PC-3 (cell line): ENCODE measurements at regions not wholly inside any gene's neighbourhood (a gene's known extent, or its start where the extent isn't known, plus 50 kb on each side); places are given as distances from the start of the nearest gene placed in this dataset.

Experiments
- ATAC-seq: fragments of 200-7000 bp; cut with Tn5 transposase; 2 replicates; pipeline ENCODE4 v1.9.1; 2020; ENCODE audit warnings: mild to moderate bottlenecking, moderate library complexity
- BruUV-seq: library from RNA; stranded (reverse); fragments of 400-500 nt; replicated peaks from 2 replicates; lab custom pipeline; 2021; lab: Mats Ljungman, UMichigan
- CTCF ChIA-PET: fragments of 300-600 bp; sonication (Branson Sonifier 250); formaldehyde crosslinking; loops from one replicate; lab custom pipeline; 2022; ENCODE audit warnings: antibody characterized with exemption; lab: Charles Lee
- POLR2A ChIA-PET: fragments of 300-600 bp; sonication (Branson Sonifier 250); formaldehyde crosslinking; loops from one replicate; lab custom pipeline; 2022; ENCODE audit warnings: antibody characterized with exemption; ENCODE audit not compliant: unreplicated experiment; lab: Charles Lee
- DNase-seq: peaks from one replicate; pipeline ENCODE4 v3.0.0-alpha.2; 2015
- H2AFZ ChIP-seq: fragments of 300-600 bp; sonication (generic); 2 replicates; pipeline ENCODE4 v1.6.0; 2016; ENCODE audit warnings: antibody characterized with exemption, low read length
- H3F3A ChIP-seq: fragments of 300-600 bp; sonication (generic); one replicate; pipeline ENCODE4 v1.6.0; 2017; ENCODE audit warnings: antibody characterized with exemption, low read length, control low read depth, mild to moderate bottlenecking; ENCODE audit not compliant: unreplicated experiment
- H3K27ac ChIP-seq: fragments of 300-600 bp; sonication (generic); 2 replicates; pipeline ENCODE4 v1.5.1; 2016; ENCODE audit warnings: mild to moderate bottlenecking, low read length
- H3K27me3 ChIP-seq: fragments of 300-600 bp; sonication (generic); 2 replicates; pipeline ENCODE4 v1.6.1; 2016; ENCODE audit warnings: low read length, mixed read lengths
- H3K36me3 ChIP-seq: fragments of 300-600 bp; sonication (generic); 2 replicates; pipeline ENCODE4 v1.6.1; 2016; ENCODE audit warnings: low read depth, mixed run types, low read length, mixed read lengths
- H3K4me1 ChIP-seq: fragments of 300-600 bp; sonication (generic); 2 replicates; pipeline ENCODE4 v1.5.1; 2016; ENCODE audit warnings: low read length; ENCODE audit not compliant: insufficient read depth
- H3K4me2 ChIP-seq: fragments of 300-600 bp; sonication (generic); 2 replicates; pipeline ENCODE4 v1.6.0; 2016; ENCODE audit warnings: low read length
- H3K4me3 ChIP-seq: fragments of 300-600 bp; sonication (generic); 2 replicates; pipeline ENCODE4 v1.5.1; 2016; ENCODE audit warnings: mild to moderate bottlenecking, low read length, mixed read lengths
- H3K79me2 ChIP-seq: fragments of 300-600 bp; sonication (generic); 2 replicates; pipeline ENCODE4 v1.6.1; 2017; ENCODE audit warnings: low read length, mixed read lengths
- H3K9ac ChIP-seq: fragments of 300-600 bp; sonication (generic); 2 replicates; pipeline ENCODE4 v1.6.0; 2016; ENCODE audit warnings: mild to moderate bottlenecking, low read length
- H3K9me2 ChIP-seq: fragments of 300-600 bp; sonication (generic); replicated peaks from 2 replicates; pipeline ENCODE4 v1.6.1; 2016; ENCODE audit warnings: mixed run types, low read length, mixed read lengths
- H3K9me3 ChIP-seq: fragments of 300-600 bp; sonication (generic); 2 replicates; pipeline ENCODE4 v1.6.1; 2016; ENCODE audit warnings: low read length, mixed read lengths
- H4K20me1 ChIP-seq: fragments of 300-600 bp; sonication (generic); 2 replicates; pipeline ENCODE4 v1.6.1; 2016; ENCODE audit warnings: low read length, mixed read lengths
- EZH2 ChIP-seq: fragments of 300-600 bp; sonication (generic); IDR thresholded peaks from one replicate; pipeline ENCODE4 v1.6.1; 2017; ENCODE audit warnings: antibody characterized with exemption, mild to moderate bottlenecking, low read length; ENCODE audit not compliant: unreplicated experiment
- EZH2phosphoT487 ChIP-seq: fragments of 300-600 bp; sonication (generic); IDR thresholded peaks from 2 replicates; pipeline ENCODE4 v1.6.1; 2018; ENCODE audit warnings: mild to moderate bottlenecking, antibody characterized with exemption, low read length, borderline replicate concordance
- intact Hi-C: fragments of 100-400 bp; cut with micrococcal nuclease; formaldehyde crosslinking; loops from 2 replicates; pipeline ENCODE4 v1.9.0; 2023
- TF ChIP-seq, protein P1 (sequence below): fragments of 300-600 bp; sonication (generic); conservative IDR thresholded peaks from 2 replicates; pipeline ENCODE4 v1.5.1; 2017; ENCODE audit warnings: antibody characterized with exemption, low read depth, mild to moderate bottlenecking, low read length

DNA sequence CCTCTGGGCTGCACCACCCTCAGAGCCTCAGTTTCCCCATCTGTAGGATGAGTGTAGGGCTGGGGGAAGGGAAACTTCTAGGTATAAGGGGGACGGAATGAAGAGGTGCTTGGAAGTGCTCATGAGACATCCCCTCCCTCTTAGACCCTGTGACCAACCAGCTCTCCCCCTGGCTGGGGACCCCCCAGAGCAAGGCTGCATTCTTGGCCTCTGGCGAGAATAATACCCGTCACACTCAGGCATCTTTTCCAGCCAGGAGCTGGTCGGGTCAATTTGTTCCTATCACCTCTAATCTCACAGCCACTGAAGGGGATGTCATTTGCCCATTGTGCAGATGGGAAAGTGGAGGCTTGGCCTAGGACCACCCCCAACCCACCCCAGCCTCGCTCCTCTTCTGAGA lies 443.0 kb downstream of the PTPRU start:
- CTCF ChIA-PET = no interaction called here

DNA sequence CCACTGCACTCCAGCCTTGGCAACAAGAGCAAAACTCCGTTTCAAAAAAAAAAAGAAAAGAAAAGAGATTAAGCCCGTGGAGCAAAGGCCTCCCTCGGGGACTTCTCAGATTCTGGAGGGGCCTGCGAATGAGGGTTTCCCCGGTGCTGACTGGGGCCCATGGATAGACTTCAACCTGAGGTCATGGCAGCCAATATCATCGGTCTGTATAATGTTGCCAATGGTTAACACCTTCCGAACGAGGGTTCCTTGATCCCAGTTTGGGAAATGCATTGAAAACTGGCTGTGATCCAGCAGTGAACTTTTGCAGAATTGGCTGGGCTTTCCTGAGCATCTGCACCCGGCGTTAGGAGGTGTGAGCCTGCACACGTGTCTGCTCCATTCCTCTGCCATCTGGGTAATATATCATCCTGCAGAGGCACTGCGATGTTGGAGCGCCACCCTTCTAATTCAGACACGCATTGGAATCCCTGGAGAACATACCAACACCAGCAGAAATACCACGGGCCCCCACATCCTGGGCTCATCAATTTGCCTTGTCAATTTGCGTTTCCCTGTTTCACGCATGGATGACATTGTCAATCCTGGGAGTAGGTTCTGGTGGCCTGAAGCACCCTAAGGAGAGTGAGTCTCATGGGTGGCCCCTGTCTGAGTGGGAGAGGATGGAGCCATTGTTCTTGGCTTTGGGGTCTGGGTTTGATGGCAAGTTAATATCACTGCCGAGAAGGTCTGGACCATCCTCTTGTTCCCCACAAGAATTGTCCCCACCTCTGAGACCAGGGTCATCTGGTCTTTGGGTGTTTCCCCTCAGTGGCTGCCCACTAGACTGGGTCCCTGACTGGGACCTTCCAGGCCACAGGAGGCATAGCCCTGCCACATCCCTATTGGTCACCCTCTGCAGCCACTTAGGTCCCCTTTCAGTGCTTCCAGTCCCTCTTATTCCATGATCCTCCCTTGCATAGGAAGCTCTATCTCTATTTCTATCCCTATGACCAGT lies 441.0 kb downstream of the PTPRU start:
- CTCF ChIA-PET = no interaction called here

More for the DNA sequence above, 443.0 kb downstream of the PTPRU start:
- Histone ChIP-seq H3K79me2 (no peaks in the 10 kb centered on the region), H3K27me3 (no peaks in the 10 kb centered on the region), H3K4me3 (no peak overlapping the region), H3K9me3 (no peaks in the 10 kb centered on the region), H4K20me1 (no peaks in the 10 kb centered on the region), H2AFZ (no peak overlapping the region), H3K4me1 (peaks cover 19% of the 10 kb centered on the region), H3K9ac (no peak overlapping the region), H3K27ac (no peak overlapping the region), H3K9me2 (no peaks in the 10 kb centered on the region), H3K4me2 (no peak overlapping the region), H3K36me3 (no peaks in the 10 kb centered on the region), H3F3A (no peaks in the 10 kb centered on the region)
- intact Hi-C loops = no loop called here
- DNase-seq (no peak), ATAC-seq (no peak)
- BruUV-seq = no TSS peak
- POLR2A ChIA-PET = no interaction called here
- TF ChIP-seq EZH2 (no peak), EZH2phosphoT487 (no peak)
- TF ChIP-seq, protein P1, sequence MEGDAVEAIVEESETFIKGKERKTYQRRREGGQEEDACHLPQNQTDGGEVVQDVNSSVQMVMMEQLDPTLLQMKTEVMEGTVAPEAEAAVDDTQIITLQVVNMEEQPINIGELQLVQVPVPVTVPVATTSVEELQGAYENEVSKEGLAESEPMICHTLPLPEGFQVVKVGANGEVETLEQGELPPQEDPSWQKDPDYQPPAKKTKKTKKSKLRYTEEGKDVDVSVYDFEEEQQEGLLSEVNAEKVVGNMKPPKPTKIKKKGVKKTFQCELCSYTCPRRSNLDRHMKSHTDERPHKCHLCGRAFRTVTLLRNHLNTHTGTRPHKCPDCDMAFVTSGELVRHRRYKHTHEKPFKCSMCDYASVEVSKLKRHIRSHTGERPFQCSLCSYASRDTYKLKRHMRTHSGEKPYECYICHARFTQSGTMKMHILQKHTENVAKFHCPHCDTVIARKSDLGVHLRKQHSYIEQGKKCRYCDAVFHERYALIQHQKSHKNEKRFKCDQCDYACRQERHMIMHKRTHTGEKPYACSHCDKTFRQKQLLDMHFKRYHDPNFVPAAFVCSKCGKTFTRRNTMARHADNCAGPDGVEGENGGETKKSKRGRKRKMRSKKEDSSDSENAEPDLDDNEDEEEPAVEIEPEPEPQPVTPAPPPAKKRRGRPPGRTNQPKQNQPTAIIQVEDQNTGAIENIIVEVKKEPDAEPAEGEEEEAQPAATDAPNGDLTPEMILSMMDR = no peak

More for the DNA sequence above, 441.0 kb downstream of the PTPRU start:
- no peak for TF ChIP-seq EZH2phosphoT487
- TF ChIP-seq, protein P1 = no peak
- no peak for TF ChIP-seq EZH2
- no peaks in the 10 kb centered on the region for H3K27me3 ChIP-seq
- BruUV-seq = no TSS peak
- intact Hi-C loops = no loop called here
- DNase-seq (no peak), ATAC-seq (no peak)
- H3K27ac ChIP-seq = no peak overlapping the region
- H3K4me3 ChIP-seq = no peak overlapping the region
- H3K4me2 ChIP-seq = no peak overlapping the region
- H3K79me2 ChIP-seq = no peaks in the 10 kb centered on the region
- POLR2A ChIA-PET = no interaction called here
- H2AFZ ChIP-seq = no peak overlapping the region
- no peak overlapping the region for H3K9ac ChIP-seq
- H3K4me1 ChIP-seq = peaks cover 4% of the 10 kb centered on the region
- H3K9me3 ChIP-seq = no peaks in the 10 kb centered on the region
- H3F3A ChIP-seq = no peaks in the 10 kb centered on the region
- no peaks in the 10 kb centered on the region for H4K20me1 ChIP-seq
- H3K9me2 ChIP-seq = no peaks in the 10 kb centered on the region
- H3K36me3 ChIP-seq = no peaks in the 10 kb centered on the region
